MCF 10A (cell line): ENCODE measurements at regions not wholly inside any gene's neighbourhood (a gene's known extent, or its start where the extent isn't known, plus 50 kb on each side); places are given as distances from the start of the nearest gene placed in this dataset.

ENCODE experiments used
- BruUV-seq: library from RNA; stranded (reverse); fragments of 400-500 nt; replicated peaks from 2 replicates; lab custom pipeline; 2021; lab: Mats Ljungman, UMichigan
- CTCF ChIA-PET: fragments of 300-600 bp; sonication (Branson Sonifier 250); formaldehyde crosslinking; extraction: SDS; loops from one replicate; lab custom pipeline; 2021; ENCODE audit warnings: antibody characterized with exemption, inconsistent platforms; lab: Yijun Ruan, JAX
- POLR2A ChIA-PET: fragments of 300-600, 350-650 bp; sonication (Branson Sonifier 250); formaldehyde crosslinking; extraction: SDS; loops from one replicate; lab custom pipeline; 2020; ENCODE audit warnings: antibody characterized with exemption, inconsistent platforms; lab: Yijun Ruan, JAX
- DNase-seq: peaks from one replicate; pipeline ENCODE4 v3.0.0-alpha.2; 2018; ENCODE audit not compliant: unreplicated experiment
- H3K27ac Mint-ChIP-seq: one replicate; pipeline ENCODE4 v1.8.0; 2022; ENCODE audit warnings: mild to moderate bottlenecking, low read depth, mixed read lengths; ENCODE audit not compliant: unreplicated experiment
- H3K27me3 Mint-ChIP-seq: one replicate; pipeline ENCODE4 v1.8.0; 2022; ENCODE audit warnings: mixed read lengths; ENCODE audit not compliant: insufficient read depth, unreplicated experiment
- H3K36me3 Mint-ChIP-seq: one replicate; pipeline ENCODE4 v1.8.0; 2022; ENCODE audit warnings: mild to moderate bottlenecking, moderate library complexity, mixed read lengths; ENCODE audit not compliant: insufficient read depth, unreplicated experiment
- H3K4me1 Mint-ChIP-seq: one replicate; pipeline ENCODE4 v1.8.0; 2022; ENCODE audit warnings: mixed read lengths; ENCODE audit not compliant: insufficient read depth, unreplicated experiment
- H3K4me3 Mint-ChIP-seq: one replicate; pipeline ENCODE4 v1.8.0; 2022; ENCODE audit warnings: mild to moderate bottlenecking, moderate library complexity, mixed read lengths; ENCODE audit not compliant: unreplicated experiment
- H3K9me3 Mint-ChIP-seq: one replicate; pipeline ENCODE4 v1.8.0; 2022; ENCODE audit warnings: mixed read lengths; ENCODE audit not compliant: unreplicated experiment
- CTCF ChIP-seq: fragments of 200-600 bp; IDR thresholded peaks from one replicate; pipeline ENCODE4 v1.8.0; 2022; ENCODE audit warnings: antibody characterized with exemption, mild to moderate bottlenecking; ENCODE audit not compliant: unreplicated experiment
- intact Hi-C: fragments of 100-400 bp; cut with micrococcal nuclease; formaldehyde crosslinking; loops from 2 replicates; pipeline ENCODE4 v1.14.1; 2022

DNA sequence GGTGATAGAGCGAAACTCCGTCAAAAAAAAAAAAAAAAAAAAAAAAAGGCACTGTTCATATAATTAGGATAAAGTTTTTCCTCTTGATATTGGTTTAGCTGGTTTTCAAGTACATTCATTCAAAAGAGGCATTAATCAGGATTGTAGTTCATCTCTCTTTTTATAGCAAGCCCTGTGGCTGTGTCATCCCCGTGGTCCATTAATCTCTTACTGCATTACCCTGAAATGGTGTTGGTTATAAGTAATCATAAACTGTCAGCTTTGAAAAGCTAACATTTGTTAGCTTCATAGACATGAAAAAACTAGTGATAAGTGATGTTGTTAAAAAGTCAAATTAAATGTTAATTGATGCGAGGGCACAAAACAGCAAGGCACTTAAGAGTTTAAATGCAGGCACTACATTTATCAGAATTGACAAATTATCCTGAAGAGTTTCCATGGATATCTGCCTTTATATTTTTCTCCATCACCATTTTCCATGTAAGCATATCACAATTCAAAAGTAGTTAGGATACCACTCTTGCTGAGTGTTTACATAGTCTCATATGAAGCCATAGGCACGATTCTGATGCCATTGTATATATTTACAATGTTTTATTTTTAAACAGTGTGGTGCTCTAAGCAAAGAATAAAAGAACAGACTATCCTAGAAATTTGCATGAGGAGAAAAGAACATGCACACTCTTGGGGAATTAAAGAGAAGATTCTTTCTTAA, 193.1 kb downstream of the OTOL1 start:
- no peaks in the 10 kb centered on the region for H3K4me1 Mint-ChIP-seq
- DNase-seq = no peak
- no TSS peak for BruUV-seq
- TF ChIP-seq CTCF = no peak
- ChIA-PET POLR2A (no interaction called here), CTCF (no interaction called here)
- H3K27ac Mint-ChIP-seq = no peak overlapping the region
- no peaks in the 10 kb centered on the region for H3K27me3 Mint-ChIP-seq
- H3K4me3 Mint-ChIP-seq = no peak overlapping the region
- intact Hi-C loops = no loop called here
- peaks cover 5% of the 10 kb centered on the region for H3K36me3 Mint-ChIP-seq
- peaks cover 7% of the 10 kb centered on the region for H3K9me3 Mint-ChIP-seq

DNA sequence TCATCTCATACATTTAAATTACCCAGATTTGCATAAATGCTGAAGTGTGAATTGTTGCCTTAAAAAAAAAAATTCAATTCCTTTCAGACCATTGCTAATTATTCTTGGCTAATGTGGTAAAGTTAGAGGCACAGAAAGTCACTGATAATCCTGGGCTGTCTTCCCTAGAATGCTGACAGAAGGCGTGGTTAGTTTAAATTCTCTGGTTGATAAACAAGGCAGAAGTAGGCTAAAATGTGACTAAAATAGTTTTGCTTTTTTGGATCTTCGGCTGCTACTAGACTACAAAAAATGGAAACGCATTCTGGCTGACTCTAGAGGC, 193.7 kb downstream of the OTOL1 start:
- H3K9me3 Mint-ChIP-seq = peaks cover 7% of the 10 kb centered on the region
- BruUV-seq = no TSS peak
- intact Hi-C loops = no loop called here
- POLR2A ChIA-PET = no interaction called here
- TF ChIP-seq CTCF = no peak
- H3K27ac Mint-ChIP-seq = no peak overlapping the region
- DNase-seq = no peak
- CTCF ChIA-PET = no interaction called here
- H3K4me3 Mint-ChIP-seq = no peak overlapping the region
- H3K27me3 Mint-ChIP-seq = no peaks in the 10 kb centered on the region
- no peaks in the 10 kb centered on the region for H3K4me1 Mint-ChIP-seq
- H3K36me3 Mint-ChIP-seq = peaks cover 5% of the 10 kb centered on the region

DNA sequence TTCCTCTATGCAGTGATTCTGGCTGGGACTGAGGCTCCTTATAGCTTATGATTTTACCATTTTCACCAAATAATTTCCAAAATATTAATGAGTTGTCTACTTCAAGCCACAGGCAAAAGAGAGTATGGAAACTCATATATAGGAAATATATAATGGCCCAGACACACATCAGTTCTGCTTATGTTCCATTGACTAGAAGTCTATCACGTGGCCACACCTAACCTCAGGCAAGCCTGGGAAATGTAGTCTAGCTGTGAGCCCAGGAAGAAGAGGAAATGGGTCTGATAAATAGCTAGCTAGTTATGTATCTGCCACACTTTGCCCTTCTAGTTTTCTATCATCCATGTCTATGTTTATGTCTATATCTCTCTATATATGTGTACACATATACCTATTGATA, 195.1 kb downstream of the OTOL1 start:
- H3K9me3 Mint-ChIP-seq = no peaks in the 10 kb centered on the region
- no peaks in the 10 kb centered on the region for H3K4me1 Mint-ChIP-seq
- no peak overlapping the region for H3K27ac Mint-ChIP-seq
- no peak for TF ChIP-seq CTCF
- POLR2A ChIA-PET = no interaction called here
- no TSS peak for BruUV-seq
- intact Hi-C loops = no loop called here
- no peak overlapping the region for H3K4me3 Mint-ChIP-seq
- H3K36me3 Mint-ChIP-seq = no peaks in the 10 kb centered on the region
- CTCF ChIA-PET = no interaction called here
- no peaks in the 10 kb centered on the region for H3K27me3 Mint-ChIP-seq
- DNase-seq = no peak

GRCh38 chr3:161694682-161695564, 198.3 kb downstream of the OTOL1 start:
- no peak for DNase-seq
- no peaks in the 10 kb centered on the region for H3K9me3 Mint-ChIP-seq
- TF ChIP-seq CTCF = no peak
- CTCF ChIA-PET = interaction anchor here (0.6 to 0.7 kb wide), 2 partner anchors 126 to 140 kb away, joined by 3 read pairs; no protein-coding TSS in a partner anchor
- H3K27me3 Mint-ChIP-seq = no peaks in the 10 kb centered on the region
- no peak overlapping the region for H3K27ac Mint-ChIP-seq
- intact Hi-C loops = no loop called here
- H3K4me1 Mint-ChIP-seq = no peaks in the 10 kb centered on the region
- POLR2A ChIA-PET = no interaction called here
- H3K4me3 Mint-ChIP-seq = no peak overlapping the region
- no TSS peak for BruUV-seq
- no peaks in the 10 kb centered on the region for H3K36me3 Mint-ChIP-seq
